ENCODE measurements at regions not wholly inside any gene's neighbourhood (a gene's known extent, or its start where the extent isn't known, plus 50 kb on each side); places are given as distances from the start of the nearest gene placed in this dataset.

DNA sequence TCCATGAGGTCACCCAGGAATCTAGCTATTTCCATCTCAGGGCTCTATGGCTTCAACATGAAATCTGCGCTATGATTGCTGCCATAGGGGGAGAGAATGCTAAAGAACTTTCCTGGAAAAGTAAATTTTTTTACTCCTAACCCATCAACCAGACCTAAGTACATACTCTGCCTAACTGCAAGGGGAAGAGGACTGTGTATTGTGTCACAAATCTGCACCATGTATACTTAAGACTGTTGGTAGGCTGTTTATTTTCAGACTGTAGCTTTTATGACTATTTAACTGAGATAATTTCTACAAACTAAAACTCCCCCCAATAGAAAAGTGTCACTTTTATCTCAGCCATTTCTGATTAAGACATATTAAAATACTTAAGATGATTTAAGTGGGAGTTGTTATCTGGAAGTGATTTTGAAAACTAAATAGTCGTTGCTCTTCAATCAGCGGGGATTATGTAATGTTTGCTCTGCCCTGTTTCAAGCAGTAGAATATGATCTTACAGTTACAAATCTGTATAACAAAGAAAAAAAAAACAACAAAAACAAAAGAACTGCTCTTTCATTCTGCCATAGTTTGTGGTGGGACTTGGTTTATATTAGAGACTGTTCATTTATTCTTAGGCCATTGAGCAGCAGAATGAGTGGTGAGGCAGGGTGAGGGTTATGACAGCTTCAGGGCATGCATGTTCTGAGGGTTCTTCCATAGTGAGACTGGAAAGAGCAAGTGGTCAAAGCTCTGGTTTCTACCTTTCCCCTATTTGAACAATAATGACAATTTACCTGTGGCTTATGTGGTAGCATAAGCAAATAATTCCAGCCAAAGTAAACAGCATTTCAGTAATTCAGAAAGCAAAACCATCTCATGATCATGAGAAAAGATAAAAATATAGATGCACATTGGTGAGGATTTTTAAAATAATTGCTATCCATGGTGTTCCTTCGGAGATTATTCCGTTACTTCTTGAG, 126.3 kb upstream of the CEP162 start:
- TF ChIP-seq CTCF (conservative IDR thresholded peaks at IDR 0.05; ENCODE audit: low read depth, low read length), result no peak
- DNase-seq (ENCODE audit: low read depth), result no peak

GRCh38 chr6:84350397-84350796, 123.0 kb upstream of the CEP162 start:
- no peak for TF ChIP-seq CTCF (conservative IDR thresholded peaks at IDR 0.05; ENCODE audit: low read depth, low read length)
- no peak for DNase-seq (ENCODE audit: low read depth)
- H3K4me3 ChIP-seq (ENCODE audit: low read length), result no peak overlapping the region

More for the DNA sequence above, 126.3 kb upstream of the CEP162 start:
- no peak overlapping the region for H3K4me3 ChIP-seq (ENCODE audit: low read length)

GRCh38 chr6:84349542-84349941, 122.1 kb upstream of the CEP162 start:
- TF ChIP-seq CTCF (conservative IDR thresholded peaks at IDR 0.05; ENCODE audit: low read depth, low read length), result no peak
- no peak for DNase-seq (ENCODE audit: low read depth)
- no peak overlapping the region for H3K4me3 ChIP-seq (ENCODE audit: low read length)

DNA sequence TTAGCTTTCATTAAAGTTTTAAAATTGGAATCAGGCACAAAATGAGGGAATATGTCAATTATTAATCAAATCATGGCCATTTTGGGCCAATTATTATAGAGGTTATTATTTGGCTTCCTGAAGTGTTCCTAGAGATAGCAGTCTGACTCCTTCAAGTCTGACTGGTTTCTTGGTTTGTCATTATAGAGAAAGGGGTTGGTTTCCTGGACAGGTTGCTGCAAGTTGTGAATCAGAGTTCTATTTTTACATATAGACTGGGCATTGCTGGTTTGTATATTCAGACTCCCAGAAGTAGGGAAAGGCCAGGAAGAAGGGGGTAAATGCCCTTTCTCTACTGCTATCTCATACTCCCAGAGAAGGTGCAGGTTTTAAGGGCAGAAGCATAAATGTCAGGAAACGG, 121.4 kb upstream of the CEP162 start:
- no peak for TF ChIP-seq CTCF (conservative IDR thresholded peaks at IDR 0.05; ENCODE audit: low read depth, low read length)
- H3K4me3 ChIP-seq (ENCODE audit: low read length), result no peak overlapping the region
- DNase-seq (ENCODE audit: low read depth), result no peak

DNA sequence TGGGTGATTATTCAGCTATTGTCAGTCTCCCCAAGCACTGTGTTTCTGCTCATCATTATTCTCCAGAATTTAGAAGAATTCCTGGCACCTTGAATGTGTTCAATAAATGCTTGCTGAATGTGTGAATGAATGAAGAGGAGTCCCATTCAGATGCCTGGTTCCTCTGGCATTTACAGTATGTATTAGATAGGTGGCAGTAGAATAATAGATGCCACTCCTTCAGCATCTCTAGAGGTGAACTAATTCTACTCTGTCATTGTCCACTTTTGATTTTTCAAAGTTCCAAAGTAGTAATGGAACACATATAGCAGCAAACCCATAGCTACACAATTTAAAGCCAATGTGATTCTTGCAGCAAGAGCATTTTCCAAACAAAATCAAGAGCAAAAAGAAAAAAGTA, 118.9 kb upstream of the CEP162 start:
- no peak overlapping the region for H3K4me3 ChIP-seq (ENCODE audit: low read length)
- TF ChIP-seq CTCF (conservative IDR thresholded peaks at IDR 0.05; ENCODE audit: low read depth, low read length), result no peak
- DNase-seq (ENCODE audit: low read depth), result no peak

GRCh38 chr6:84344005-84344404, 116.6 kb upstream of the CEP162 start:
- H3K4me3 ChIP-seq (ENCODE audit: low read length), result no peak overlapping the region
- no peak for TF ChIP-seq CTCF (conservative IDR thresholded peaks at IDR 0.05; ENCODE audit: low read depth, low read length)
- DNase-seq (ENCODE audit: low read depth), result no peak

GRCh38 chr6:84340422-84340821, 113.0 kb upstream of the CEP162 start:
- no peak for DNase-seq (ENCODE audit: low read depth)
- no peak overlapping the region for H3K4me3 ChIP-seq (ENCODE audit: low read length)
- TF ChIP-seq CTCF (conservative IDR thresholded peaks at IDR 0.05; ENCODE audit: low read depth, low read length), result no peak

All from retinal pigment epithelial cell (primary cell).